T-cell (primary cell): ENCODE measurements at regions not wholly inside any gene's neighbourhood (a gene's known extent, or its start where the extent isn't known, plus 50 kb on each side); places are given as distances from the start of the nearest gene placed in this dataset.
"Not testable (repeated sequence)": the region's sequence is repeated elsewhere in the genome, so short reads cannot be mapped to it uniquely, and the experiment has no call there.

Experiments
- ATAC-seq, 4 experiments: fragments of 200-7000 bp in 3 of 4; fragments of 150-1000 bp in 1 of 4; cut with Tn5 transposase; replicated peaks in 1 of 4; 1 replicate in 3 of 4; 2 replicates in 1 of 4; pipeline ENCODE4 v1.10.0; 2021; ENCODE audit warnings: moderate library complexity in 3 of 4, mild to moderate bottlenecking in 2 of 4, moderate number of reproducible peaks in 1 of 4
- CTCF ChIA-PET, 2 donors: fragments of 300-600 bp; sonication (Branson Sonifier 250); formaldehyde crosslinking; loops; one replicate each; lab custom pipeline; 2022; ENCODE audit warnings: antibody characterized with exemption in 2 of 2; lab: Charles Lee
- POLR2A ChIA-PET, 2 donors: fragments of 300-600 bp; sonication (Branson Sonifier 250); formaldehyde crosslinking; loops; one replicate each; lab custom pipeline; 2022; ENCODE audit warnings: antibody characterized with exemption in 2 of 2; lab: Charles Lee
- DNase-seq, 35 experiments: peaks; one replicate each; pipeline versions ENCODE4 v3.0.0 to v3.0.0-alpha.2; 2013 to 2023
- H3K27ac ChIP-seq: one replicate; pipeline ENCODE4 v1.5.1; 2013; ENCODE audit warnings: low read length
- H3K27me3 ChIP-seq, 2 experiments: replicated peaks in 1 of 2; 1 replicate in 1 of 2; 2 replicates in 1 of 2; pipeline versions ENCODE4 v1.6.1 to v1.7.0; 2013; ENCODE audit warnings: low read length in 1 of 2, mixed read lengths in 1 of 2; ENCODE audit not compliant: control insufficient read depth in 2 of 2, insufficient read depth in 2 of 2; ENCODE audit errors: extremely low read depth in 1 of 2
- H3K36me3 ChIP-seq, 2 donors: 1 replicate in 1 of 2; 2 replicates in 1 of 2; pipeline versions ENCODE4 v1.6.1 to v1.7.0; 2013; ENCODE audit warnings: low read length in 1 of 2; ENCODE audit not compliant: control insufficient read depth in 2 of 2, insufficient read depth in 1 of 2; ENCODE audit errors: extremely low read depth in 1 of 2
- H3K4me1 ChIP-seq, 2 experiments: 1 replicate in 1 of 2; 2 replicates in 1 of 2; pipeline versions ENCODE4 v1.6.1 to v1.7.0; 2013; ENCODE audit warnings: low read length in 2 of 2, mixed read lengths in 1 of 2; ENCODE audit not compliant: insufficient read depth in 2 of 2, control insufficient read depth in 1 of 2; ENCODE audit errors: extremely low read depth in 1 of 2
- H3K4me3 ChIP-seq, 2 donors: 1 replicate in 1 of 2; 2 replicates in 1 of 2; pipeline versions ENCODE4 v1.5.1 to v1.7.0; 2013; ENCODE audit warnings: mild to moderate bottlenecking in 2 of 2, low read length in 1 of 2, moderate library complexity in 1 of 2; ENCODE audit not compliant: control insufficient read depth in 1 of 2; ENCODE audit errors: extremely low read depth in 1 of 2
- H3K9me3 ChIP-seq: 2 replicates; pipeline ENCODE4 v1.7.0; 2013
- H3K27ac Mint-ChIP-seq, 2 donors: one replicate each; pipeline ENCODE4 v1.8.0; 2020 to 2021; ENCODE audit warnings: mild to moderate bottlenecking in 2 of 2, mixed read lengths in 2 of 2
- H3K27me3 Mint-ChIP-seq, 2 donors: one replicate each; pipeline ENCODE4 v1.8.0; 2021 to 2022; ENCODE audit warnings: mixed read lengths in 2 of 2
- H3K36me3 Mint-ChIP-seq: one replicate; pipeline ENCODE4 v1.8.0; 2021; ENCODE audit warnings: mixed read lengths
- H3K4me1 Mint-ChIP-seq, 3 donors: one replicate each; pipeline ENCODE4 v1.8.0; 2020 to 2022; ENCODE audit warnings: mixed read lengths in 3 of 3, mild to moderate bottlenecking in 1 of 3
- H3K4me3 Mint-ChIP-seq, 3 donors: one replicate each; pipeline ENCODE4 v1.8.0; 2020 to 2022; ENCODE audit warnings: mild to moderate bottlenecking in 3 of 3, mixed read lengths in 3 of 3, moderate library complexity in 3 of 3
- H3K9me3 Mint-ChIP-seq, 3 donors: one replicate each; pipeline ENCODE4 v1.8.0; 2020 to 2022; ENCODE audit warnings: mixed read lengths in 3 of 3
- WGBS: methylation state at CpG from one replicate; pipeline ENCODE4 v1.1.5; 2013; ENCODE audit warnings: missing lambda C conversion rate; ENCODE audit not compliant: insufficient coverage; 5-methylcytosine and 5-hydroxymethylcytosine counted together

DNA sequence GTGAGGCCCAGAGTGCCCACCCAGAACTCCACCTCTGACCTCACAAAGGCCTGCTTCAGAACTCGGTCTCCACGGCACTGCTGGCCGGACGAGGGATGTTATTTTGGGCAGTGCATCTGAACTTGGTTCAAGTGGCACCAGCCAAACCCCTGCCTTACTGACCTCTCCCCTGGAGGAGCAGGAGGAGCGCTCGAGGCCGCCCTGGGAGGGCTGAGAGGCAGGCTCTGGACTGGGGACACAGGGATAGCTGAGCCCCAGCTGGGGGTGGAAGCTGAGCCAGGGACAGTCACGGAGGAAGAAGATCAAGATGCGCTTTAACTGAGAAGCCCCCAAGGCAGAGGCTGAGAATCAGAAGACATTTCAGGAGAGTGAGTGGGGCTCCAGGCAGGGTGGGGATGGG lies 284.2 kb upstream of the TEKT4 start:
- H3K9me3 Mint-ChIP-seq, H3K4me1 ChIP-seq, H3K27ac Mint-ChIP-seq, DNase-seq, H3K27me3 Mint-ChIP-seq, H3K27me3 ChIP-seq, H3K27ac ChIP-seq, ATAC-seq, H3K4me1 Mint-ChIP-seq, H3K9me3 ChIP-seq, H3K4me3 Mint-ChIP-seq, H3K4me3 ChIP-seq, CTCF ChIA-PET, H3K36me3 Mint-ChIP-seq, POLR2A ChIA-PET, H3K36me3 ChIP-seq: not testable (repeated sequence)
- 92% methylated on average over 2 of the region's 9 CpGs for WGBS

GRCh38 chr2:94594019-94594836 lies 277.0 kb upstream of the TEKT4 start:
- H3K4me1 Mint-ChIP-seq, H3K9me3 ChIP-seq, POLR2A ChIA-PET, H3K27ac ChIP-seq, ATAC-seq, H3K4me3 Mint-ChIP-seq, CTCF ChIA-PET, H3K27me3 Mint-ChIP-seq, H3K4me1 ChIP-seq, H3K36me3 Mint-ChIP-seq, DNase-seq, H3K36me3 ChIP-seq, H3K9me3 Mint-ChIP-seq, H3K4me3 ChIP-seq, H3K27ac Mint-ChIP-seq, H3K27me3 ChIP-seq: not testable (repeated sequence)
- WGBS = 88% methylated on average over 7 of the region's 12 CpGs

DNA sequence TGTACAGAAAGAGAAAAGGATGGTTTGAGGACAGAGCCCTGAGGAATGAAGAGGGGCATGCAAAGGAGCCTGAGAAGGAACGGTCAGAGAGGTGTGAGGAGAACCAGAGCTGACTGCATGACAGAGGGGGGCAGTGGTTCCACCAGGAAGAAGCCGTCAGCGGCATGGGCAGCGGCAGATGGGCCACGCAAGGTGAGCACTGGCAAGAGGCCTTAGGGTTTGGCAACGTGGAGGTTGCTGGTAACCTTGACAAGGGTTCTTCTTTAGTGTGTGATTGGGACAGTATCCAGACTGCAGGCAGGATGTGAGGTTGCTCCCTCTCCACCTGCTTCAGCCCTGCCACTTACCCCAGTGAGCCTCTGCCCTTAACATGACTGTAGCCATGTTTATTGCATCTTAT lies 275.3 kb upstream of the TEKT4 start:
- POLR2A ChIA-PET, H3K4me1 ChIP-seq, H3K36me3 Mint-ChIP-seq, CTCF ChIA-PET, H3K27ac ChIP-seq, H3K36me3 ChIP-seq, H3K4me3 ChIP-seq, H3K9me3 Mint-ChIP-seq, DNase-seq, H3K4me1 Mint-ChIP-seq, H3K4me3 Mint-ChIP-seq, H3K27me3 ChIP-seq, H3K27ac Mint-ChIP-seq, H3K9me3 ChIP-seq, ATAC-seq, H3K27me3 Mint-ChIP-seq: not testable (repeated sequence)
- WGBS = 25% methylated on average over 1 of the region's 6 CpGs

- H3K9me3 ChIP-seq, H3K4me3 Mint-ChIP-seq, H3K36me3 Mint-ChIP-seq, H3K4me3 ChIP-seq, CTCF ChIA-PET, H3K27ac ChIP-seq, ATAC-seq, H3K4me1 ChIP-seq, H3K36me3 ChIP-seq, H3K4me1 Mint-ChIP-seq, H3K27ac Mint-ChIP-seq, H3K9me3 Mint-ChIP-seq, POLR2A ChIA-PET, DNase-seq, H3K27me3 ChIP-seq: not testable (repeated sequence)
- H3K27me3 Mint-ChIP-seq = peaks cover 2 to 12% of the 10 kb centered on the region in 2 donors
- WGBS = no CpG with 5 or more reads among the region's 9 CpGs
Measured at GRCh38 chr2:94598075-94598713, 273.0 kb upstream of the TEKT4 start.

- H3K4me1 ChIP-seq, ATAC-seq, H3K4me3 ChIP-seq, H3K9me3 Mint-ChIP-seq, H3K36me3 Mint-ChIP-seq, H3K4me1 Mint-ChIP-seq, H3K4me3 Mint-ChIP-seq, POLR2A ChIA-PET, H3K36me3 ChIP-seq, CTCF ChIA-PET, H3K9me3 ChIP-seq, H3K27me3 ChIP-seq, DNase-seq, H3K27ac ChIP-seq, H3K27ac Mint-ChIP-seq: not testable (repeated sequence)
- 81% methylated on average over 2 of the region's 4 CpGs for WGBS
- H3K27me3 Mint-ChIP-seq = peaks cover 0 to 18% of the 10 kb centered on the region in 2 donors
Measured at GRCh38 chr2:94600929-94601328, 270.3 kb upstream of the TEKT4 start.

- Histone ChIP-seq H3K36me3 (no peaks in the 10 kb centered on the region), H3K27me3 (no peaks in the 10 kb centered on the region), H3K9me3 (no peaks in the 10 kb centered on the region), H3K4me1 (no peaks in the 10 kb centered on the region), H3K4me3 (no peak overlapping the region), H3K27ac (no peak overlapping the region)
- ATAC-seq (no peak), DNase-seq (no peak)
- Mint-ChIP-seq H3K27ac (no peak overlapping the region), H3K27me3 (peaks cover 0 to 23% of the 10 kb centered on the region in 2 donors), H3K9me3 (peaks cover 0 to 8% (median 0%) of the 10 kb centered on the region in 3 donors), H3K4me1 (no peaks in the 10 kb centered on the region), H3K4me3 (no peak overlapping the region), H3K36me3 (no peaks in the 10 kb centered on the region)
- ChIA-PET POLR2A (no interaction called here), CTCF (no interaction called here)
- 79% methylated on average over 4 of the region's 7 CpGs for WGBS
Measured at GRCh38 chr2:94602466-94602865, 268.8 kb upstream of the TEKT4 start.
